Parathyroid adenoma (tissue), 2 donors: ENCODE measurements at regions not wholly inside any gene's neighbourhood (a gene's known extent, or its start where the extent isn't known, plus 50 kb on each side); places are given as distances from the start of the nearest gene placed in this dataset.

Experiments
- H2AFZ ChIP-seq: fragments of 300-600 bp; sonication (generic); one replicate; pipeline ENCODE4 v1.7.0; 2017; ENCODE audit warnings: antibody characterized with exemption, mild to moderate bottlenecking
- H3K27ac ChIP-seq: fragments of 300-600 bp; sonication (generic); one replicate; pipeline ENCODE4 v1.7.0; 2017
- H3K27me3 ChIP-seq: fragments of 300-600 bp; sonication (generic); one replicate; pipeline ENCODE4 v1.7.0; 2017; ENCODE audit warnings: low read length; ENCODE audit not compliant: control insufficient read depth, insufficient read depth
- H3K36me3 ChIP-seq: fragments of 300-600 bp; sonication (generic); one replicate; pipeline ENCODE4 v1.7.0; 2017; ENCODE audit warnings: low read length; ENCODE audit not compliant: control insufficient read depth, insufficient read depth
- H3K4me1 ChIP-seq: fragments of 300-600 bp; sonication (generic); one replicate; pipeline ENCODE4 v1.7.0; 2017; ENCODE audit warnings: control low read depth
- H3K4me2 ChIP-seq: fragments of 300-600 bp; sonication (generic); one replicate; pipeline ENCODE4 v1.7.0; 2017; ENCODE audit warnings: low read length
- H3K4me3 ChIP-seq: fragments of 300-600 bp; sonication (generic); one replicate; pipeline ENCODE4 v1.7.0; 2017; ENCODE audit warnings: low read depth, low read length
- H3K79me2 ChIP-seq: fragments of 300-600 bp; sonication (generic); one replicate; pipeline ENCODE4 v1.7.0; 2017; ENCODE audit warnings: control low read depth
- H3K9ac ChIP-seq: fragments of 300-600 bp; sonication (generic); one replicate; pipeline ENCODE4 v1.7.0; 2017; ENCODE audit warnings: mild to moderate bottlenecking
- H3K9me3 ChIP-seq: fragments of 300-600 bp; sonication (generic); one replicate; pipeline ENCODE4 v1.7.0; 2017; ENCODE audit warnings: low read length; ENCODE audit not compliant: control insufficient read depth
- CTCF ChIP-seq: fragments of 300-600 bp; sonication (generic); IDR thresholded peaks from one replicate; pipeline ENCODE4 v1.7.0; 2017; ENCODE audit warnings: antibody characterized with exemption, mild to moderate bottlenecking
- donor health status: primary hyperparathyroidism.

- TF ChIP-seq CTCF: no peak
- no peaks in the 10 kb centered on the region for H3K79me2 ChIP-seq
Measured at GRCh38 chr15:31455499-31455898, 128.9 kb downstream of the KLF13 start.

GRCh38 chr15:31456354-31457060 lies 129.9 kb downstream of the KLF13 start:
- Histone ChIP-seq H3K79me2 (no peaks in the 10 kb centered on the region), H3K4me2 (no peak overlapping the region), H3K9ac (no peak overlapping the region), H3K4me1 (no peaks in the 10 kb centered on the region), H2AFZ (no peak overlapping the region), H3K27ac (no peak overlapping the region), H3K4me3 (no peak overlapping the region), H3K36me3 (no peaks in the 10 kb centered on the region), H3K27me3 (no peaks in the 10 kb centered on the region), H3K9me3 (no peaks in the 10 kb centered on the region)
- TF ChIP-seq CTCF: no peak

More at GRCh38 chr15:31455499-31455898, 128.9 kb downstream of the KLF13 start:
- no peak overlapping the region for H3K4me2 ChIP-seq
- H3K4me3 ChIP-seq: no peak overlapping the region
- H3K9me3 ChIP-seq: no peaks in the 10 kb centered on the region
- no peaks in the 10 kb centered on the region for H3K4me1 ChIP-seq
- no peak overlapping the region for H2AFZ ChIP-seq
- H3K27me3 ChIP-seq: no peaks in the 10 kb centered on the region
- no peaks in the 10 kb centered on the region for H3K36me3 ChIP-seq
- no peak overlapping the region for H3K27ac ChIP-seq
- no peak overlapping the region for H3K9ac ChIP-seq

- no peaks in the 10 kb centered on the region for H3K79me2 ChIP-seq
- H3K27me3 ChIP-seq: no peaks in the 10 kb centered on the region
- no peak overlapping the region for H3K4me3 ChIP-seq
- H2AFZ ChIP-seq: no peak overlapping the region
- no peak for TF ChIP-seq CTCF
- H3K4me2 ChIP-seq: no peak overlapping the region
- no peak overlapping the region for H3K27ac ChIP-seq
- no peaks in the 10 kb centered on the region for H3K9me3 ChIP-seq
- H3K4me1 ChIP-seq: no peaks in the 10 kb centered on the region
- H3K36me3 ChIP-seq: no peaks in the 10 kb centered on the region
- H3K9ac ChIP-seq: no peak overlapping the region
Measured at GRCh38 chr15:31457161-31457560, 130.5 kb downstream of the KLF13 start.

- Histone ChIP-seq H3K79me2 (no peaks in the 10 kb centered on the region), H3K4me3 (no peak overlapping the region), H3K4me2 (no peak overlapping the region), H3K27ac (no peak overlapping the region), H3K9ac (no peak overlapping the region), H2AFZ (no peak overlapping the region), H3K27me3 (no peaks in the 10 kb centered on the region), H3K9me3 (no peaks in the 10 kb centered on the region), H3K36me3 (no peaks in the 10 kb centered on the region), H3K4me1 (no peaks in the 10 kb centered on the region)
- no peak for TF ChIP-seq CTCF
Measured at GRCh38 chr15:31457631-31458526, 131.2 kb downstream of the KLF13 start.
